Heart left ventricle (tissue), 16 donors: ENCODE measurements at regions not wholly inside any gene's neighbourhood (a gene's known extent, or its start where the extent isn't known, plus 50 kb on each side); places are given as distances from the start of the nearest gene placed in this dataset.

ENCODE experiments used
- ATAC-seq, 4 donors: fragments of 200-7000 bp; cut with Tn5 transposase; one replicate each; pipeline ENCODE4 v1.9.1; 2020 to 2022; ENCODE audit warnings: moderate library complexity in 4 of 4, mild to moderate bottlenecking in 3 of 4, moderate number of reproducible peaks in 1 of 4
- DNase-seq, 5 donors: peaks; one replicate each; pipeline ENCODE4 v3.0.0-alpha.2; 2020
- H3K27ac ChIP-seq, 12 donors: fragments of 200-600 bp; sonication (generic) in 4 of 12; one replicate each; pipeline versions ENCODE4 v1.5.0 to v1.8.0; 2016 to 2022; ENCODE audit warnings: mild to moderate bottlenecking in 2 of 12
- H3K27me3 ChIP-seq, 9 donors: fragments of 200-600 bp; sonication (generic) in 2 of 9; one replicate each; pipeline versions ENCODE4 v1.5.1 to v1.8.0; 2016 to 2022; ENCODE audit warnings: mild to moderate bottlenecking in 3 of 9
- H3K36me3 ChIP-seq, 9 donors: fragments of 200-600 bp; sonication (generic) in 2 of 9; one replicate each; pipeline versions ENCODE4 v1.5.0 to v1.8.0; 2018 to 2022; ENCODE audit warnings: mild to moderate bottlenecking in 2 of 9
- H3K4me1 ChIP-seq, 12 donors: fragments of 200-600 bp; sonication (generic) in 4 of 12; one replicate each; pipeline versions ENCODE4 v1.5.0 to v1.8.0; 2016 to 2022; ENCODE audit warnings: mild to moderate bottlenecking in 3 of 12
- H3K4me3 ChIP-seq, 12 donors: fragments of 200-600 bp; sonication (generic) in 4 of 12; one replicate each; pipeline versions ENCODE4 v1.5.0 to v1.8.0; 2017 to 2022; ENCODE audit warnings: mild to moderate bottlenecking in 9 of 12, moderate library complexity in 4 of 12
- H3K9me3 ChIP-seq, 12 donors: fragments of 200-600 bp; sonication (generic) in 4 of 12; one replicate each; pipeline versions ENCODE4 v1.5.0 to v1.8.0; 2016 to 2022; ENCODE audit warnings: mild to moderate bottlenecking in 1 of 12
- CTCF ChIP-seq, 12 donors: fragments of 200-600 bp; sonication (generic) in 4 of 12; IDR thresholded peaks; one replicate each; pipeline versions ENCODE4 v1.5.0 to v1.8.0; 2018 to 2022; ENCODE audit warnings: antibody characterized with exemption in 12 of 12, mild to moderate bottlenecking in 5 of 12
- POLR2A ChIP-seq, 2 donors: fragments of 450-650 bp; IDR thresholded peaks; one replicate each; pipeline ENCODE4 v1.6.1; 2017; ENCODE audit warnings: antibody characterized with exemption in 2 of 2, mild to moderate bottlenecking in 2 of 2, moderate library complexity in 2 of 2
- WGBS, 4 donors: extraction: QIAGEN DNeasy Blood & Tissue Kit in 2 of 4; methylation state at CpG; one replicate each; pipeline versions ENCODE4 v1.1.5 to v1.1.7; 2013 to 2018; 5-methylcytosine and 5-hydroxymethylcytosine counted together
- intact Hi-C, 10 donors: fragments of 100-400 bp; cut with DNase I; formaldehyde crosslinking; loops; one replicate each; pipeline versions ENCODE4 v1.11.1 to v1.14.2; 2022
- donor health status: ischemic (EF 13 %, LVEDD 7.1; RV severe dilation, severe dysfunction).
- donor health status: healthy with polysubstance abuse.
- donor health status: DM: no; HTN: yes; CAD: no.
- donor health status: DM: no; HTN: no; CAD: no.
- donor health status: ischemic (EF 25% LVEDD 6.9; RV normal size, moderate dysfunction).
- donor health status: ischemic (EF 25% LVEDD 5.7; RV mildly dilated, moderate dysfunction).
- donor health status: healthy.
- donor health status: DM: yes; HTN: yes; CAD: no.
- donor health status: ischemic (EF 35%, LVEDD 5.7; RV mildly dilated, moderate dysfunction).
- donor health status: nonischemic (EF 11% LVEDD 7.7; RV severe dilation, severe dysfunction).
- donor health status: DM: yes; HTN: yes; CAD: no.
- donor health status: PGD.
- donor health status: ischemic (EF 29% LVEDD 5.4; RV normal size, mild dysfunction).
- donor health status: nonischemic (EF 23%, LVEDD 6.1; RV moderate dilation, normal function).

GRCh38 chr4:138869165-138869564 is 146.4 kb upstream of the NOCT start:
- intact Hi-C loops: loop anchor here in 6 of 10 donors (5.0 to 10.0 kb wide), 4 partner anchors 182 to 824 kb away; no protein-coding TSS in a partner anchor
- TF ChIP-seq POLR2A (IDR thresholded peaks at IDR 0.05) (no peak), CTCF (IDR thresholded peaks at IDR 0.05) (no peak)
- no peak for ATAC-seq

GRCh38 chr4:138868562-138868961 is 147.0 kb upstream of the NOCT start:
- ATAC-seq (no peak), DNase-seq (no peak)
- Histone ChIP-seq H3K4me3 (no peak overlapping the region), H3K4me1 (peaks cover 0 to 8% (median 0%) of the 10 kb centered on the region in 12 donors), H3K36me3 (no peaks in the 10 kb centered on the region), H3K9me3 (no peaks in the 10 kb centered on the region), H3K27me3 (peaks cover 0 to 14% (median 0%) of the 10 kb centered on the region in 9 donors), H3K27ac (no peak overlapping the region)
- 34 to 58% (median 43%) methylated on average over 3 of the region's 3 CpGs for WGBS, 4 donors
- intact Hi-C loops: loop anchor here in 6 of 10 donors (5.0 to 10.0 kb wide), 4 partner anchors 181 to 824 kb away; no protein-coding TSS in a partner anchor
- TF ChIP-seq CTCF (IDR thresholded peaks at IDR 0.05) (no peak), POLR2A (IDR thresholded peaks at IDR 0.05) (no peak)

More at GRCh38 chr4:138869165-138869564, 146.4 kb upstream of the NOCT start:
- H3K27ac ChIP-seq: no peak overlapping the region
- no peak overlapping the region for H3K4me3 ChIP-seq
- DNase-seq: no peak
- H3K27me3 ChIP-seq: peaks cover 0 to 14% (median 0%) of the 10 kb centered on the region in 9 donors
- no peaks in the 10 kb centered on the region for H3K36me3 ChIP-seq
- H3K4me1 ChIP-seq: peaks cover 0 to 8% (median 0%) of the 10 kb centered on the region in 12 donors
- no peaks in the 10 kb centered on the region for H3K9me3 ChIP-seq
- 31 to 50% (median 44%) methylated on average over 1 of the region's 1 CpG for WGBS, 4 donors

- no peaks in the 10 kb centered on the region for H3K9me3 ChIP-seq
- WGBS, 4 donors: 85 to 95% (median 90%) methylated on average over 6 of the region's 6 CpGs
- peaks cover 0 to 10% (median 0%) of the 10 kb centered on the region in 9 donors for H3K27me3 ChIP-seq
- no peak for DNase-seq
- H3K36me3 ChIP-seq: no peaks in the 10 kb centered on the region
- peak in 1 of 4 donors; percentile 13 for ATAC-seq
- no peak overlapping the region for H3K4me3 ChIP-seq
- H3K4me1 ChIP-seq: peaks cover 0 to 8% (median 0%) of the 10 kb centered on the region in 12 donors
- TF ChIP-seq POLR2A (IDR thresholded peaks at IDR 0.05) (no peak), CTCF (IDR thresholded peaks at IDR 0.05) (no peak)
- no peak overlapping the region for H3K27ac ChIP-seq
- intact Hi-C loops: loop anchor here in 6 of 10 donors (5.0 to 10.0 kb wide), 4 partner anchors 180 to 823 kb away; no protein-coding TSS in a partner anchor
Measured at GRCh38 chr4:138867404-138867803, 148.2 kb upstream of the NOCT start.

- Histone ChIP-seq H3K27me3 (peaks cover 0 to 10% (median 0%) of the 10 kb centered on the region in 9 donors), H3K36me3 (no peaks in the 10 kb centered on the region), H3K4me3 (no peak overlapping the region), H3K4me1 (peaks cover 0 to 7% (median 0%) of the 10 kb centered on the region in 12 donors), H3K27ac (no peak overlapping the region), H3K9me3 (no peaks in the 10 kb centered on the region)
- TF ChIP-seq CTCF (IDR thresholded peaks at IDR 0.05): no peak
- no peak for TF ChIP-seq POLR2A (IDR thresholded peaks at IDR 0.05)
- DNase-seq (no peak), ATAC-seq (no peak)
- intact Hi-C loops: loop anchor here in 6 of 10 donors (5.0 to 10.0 kb wide), 4 partner anchors 179 to 822 kb away; no protein-coding TSS in a partner anchor
- WGBS, 4 donors: 91 to 100% (median 96%) methylated on average over 2 of the region's 2 CpGs
Measured at GRCh38 chr4:138866314-138866713, 149.3 kb upstream of the NOCT start.
